CD4-positive, alpha-beta T cell treated with Interleukin-12 subunit alpha and Interleukin-12 subunit beta, for 1 hour (primary cell): ENCODE measurements at regions not wholly inside any gene's neighbourhood (a gene's known extent, or its start where the extent isn't known, plus 50 kb on each side); places are given as distances from the start of the nearest gene placed in this dataset.

Source experiments
- DNase-seq: peaks from one replicate; pipeline ENCODE4 v3.0.0-alpha.2; 2020

DNA sequence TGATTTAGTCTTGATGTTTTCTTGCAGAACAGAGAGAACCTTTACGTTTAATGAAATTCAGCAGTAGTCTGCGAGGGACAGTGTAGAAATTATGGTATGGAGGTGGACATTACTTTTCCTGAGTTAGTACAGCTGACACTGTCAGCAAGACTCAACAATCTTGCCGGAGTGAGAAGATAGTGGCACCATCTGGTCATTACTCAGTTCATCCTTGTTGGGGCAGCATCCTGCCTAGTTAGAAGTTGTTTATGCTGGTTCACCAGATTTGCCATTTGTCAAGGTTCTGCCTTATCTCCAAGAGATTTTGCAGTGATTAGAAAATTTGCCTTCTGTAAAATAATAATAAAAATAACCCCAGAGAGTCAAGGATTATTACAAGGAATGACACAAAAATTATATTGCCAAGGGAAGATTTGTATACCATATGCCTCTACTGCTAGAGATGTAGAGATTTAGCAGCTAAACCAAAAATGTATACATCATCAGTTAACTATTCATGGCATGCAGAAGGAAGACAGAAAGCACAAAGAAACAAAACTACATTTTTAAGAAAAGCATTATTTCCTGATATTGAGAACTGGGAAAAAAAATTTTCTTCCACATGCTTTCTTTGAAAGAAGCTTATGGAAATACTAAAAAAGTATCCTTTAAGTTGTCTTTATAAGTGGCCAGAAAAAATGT is 1967.4 kb downstream of the NCAM2 start:
- DNase-seq = no peak

DNA sequence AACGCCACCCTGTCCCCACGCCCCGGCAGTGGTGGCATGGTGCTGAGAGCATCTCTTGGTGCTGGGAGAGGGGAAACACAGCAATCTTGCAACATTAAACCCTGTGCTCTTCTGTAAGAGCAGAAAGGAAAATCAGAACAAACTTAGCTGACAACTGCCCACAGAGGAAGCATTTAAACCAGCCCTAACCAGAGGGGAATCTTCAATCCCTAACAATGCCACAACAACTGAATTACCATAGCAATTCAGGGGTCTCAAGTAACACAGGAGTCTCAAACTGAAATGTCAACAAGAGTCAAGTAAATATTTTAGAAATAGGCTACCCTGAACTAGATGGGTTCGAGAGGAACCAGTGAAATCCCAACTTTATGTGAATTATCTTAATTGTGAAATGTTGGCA is 1983.6 kb downstream of the NCAM2 start:
- DNase-seq = no peak

DNA sequence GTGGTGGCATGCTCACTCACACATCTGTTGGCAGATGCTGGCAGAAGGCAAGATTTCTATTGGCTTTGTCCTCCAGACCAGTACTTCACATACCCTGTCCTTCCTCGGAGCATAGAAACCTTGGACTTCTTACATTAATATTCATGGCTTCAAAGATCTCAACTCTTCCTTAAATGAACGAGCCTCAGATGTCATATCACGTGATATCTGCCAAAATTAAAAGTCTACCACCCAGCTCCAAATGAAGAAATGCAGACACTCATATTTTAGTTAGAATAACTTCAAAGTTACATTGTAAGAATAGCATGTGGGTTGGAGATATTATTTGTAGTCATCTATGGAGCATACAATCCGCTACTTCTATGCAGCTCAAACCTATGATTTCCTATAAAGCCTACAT is 1994.9 kb downstream of the NCAM2 start:
- no peak for DNase-seq

DNA sequence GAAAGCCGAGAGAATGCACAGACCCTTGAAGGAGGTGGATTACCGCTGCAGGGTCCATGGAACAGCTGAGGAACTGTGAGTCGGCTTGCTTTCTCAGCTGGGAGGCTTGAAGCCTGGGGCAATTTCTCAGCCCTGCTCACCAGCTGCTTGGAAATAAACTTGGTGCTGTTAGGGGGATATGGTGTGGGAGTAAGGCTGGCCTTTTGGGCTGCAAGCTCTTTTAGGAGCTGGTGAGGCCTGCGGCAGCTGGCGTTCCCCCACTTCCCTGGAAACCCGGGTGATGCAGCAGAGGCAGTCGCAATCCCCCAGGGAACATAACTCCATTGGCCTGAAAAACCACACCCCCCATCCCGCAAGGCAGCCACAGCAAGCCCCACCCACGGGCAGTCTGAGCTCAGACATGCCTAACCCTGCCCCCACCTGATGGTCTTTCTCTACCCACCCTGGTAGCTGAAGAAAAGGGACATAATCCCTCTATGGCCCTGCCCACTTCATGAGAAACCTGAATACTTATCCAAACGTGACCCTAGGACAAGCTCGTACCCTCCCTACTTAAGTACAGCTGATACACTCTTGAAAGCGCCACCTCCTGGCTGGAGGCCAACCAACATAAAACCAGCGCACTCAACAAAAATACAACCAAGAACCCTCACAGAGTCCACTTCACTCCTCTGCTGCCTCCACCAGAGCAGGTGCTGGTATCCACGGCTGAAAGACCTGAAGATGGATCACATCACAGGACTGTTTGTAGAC is 1995.8 kb downstream of the NCAM2 start:
- DNase-seq = no peak

DNA sequence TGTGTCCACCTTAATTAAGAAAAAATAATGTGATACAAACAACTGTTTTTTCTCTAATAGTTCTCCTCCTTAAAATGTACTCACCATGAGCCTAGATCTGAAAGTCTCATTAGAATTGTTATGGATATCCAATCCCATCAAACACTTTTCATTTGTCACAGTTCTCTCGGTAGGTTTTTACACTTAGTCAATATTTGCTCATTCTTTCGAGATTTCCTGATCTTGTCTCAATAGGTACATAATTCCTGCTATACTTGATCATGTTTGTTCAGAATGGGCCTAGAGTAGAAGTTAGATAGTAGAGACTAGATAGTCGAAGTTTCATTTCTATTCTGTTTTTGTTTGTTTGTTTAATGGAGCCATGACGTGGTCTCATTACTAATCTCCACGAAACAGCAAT is 2005.7 kb downstream of the NCAM2 start:
- no peak for DNase-seq

DNA sequence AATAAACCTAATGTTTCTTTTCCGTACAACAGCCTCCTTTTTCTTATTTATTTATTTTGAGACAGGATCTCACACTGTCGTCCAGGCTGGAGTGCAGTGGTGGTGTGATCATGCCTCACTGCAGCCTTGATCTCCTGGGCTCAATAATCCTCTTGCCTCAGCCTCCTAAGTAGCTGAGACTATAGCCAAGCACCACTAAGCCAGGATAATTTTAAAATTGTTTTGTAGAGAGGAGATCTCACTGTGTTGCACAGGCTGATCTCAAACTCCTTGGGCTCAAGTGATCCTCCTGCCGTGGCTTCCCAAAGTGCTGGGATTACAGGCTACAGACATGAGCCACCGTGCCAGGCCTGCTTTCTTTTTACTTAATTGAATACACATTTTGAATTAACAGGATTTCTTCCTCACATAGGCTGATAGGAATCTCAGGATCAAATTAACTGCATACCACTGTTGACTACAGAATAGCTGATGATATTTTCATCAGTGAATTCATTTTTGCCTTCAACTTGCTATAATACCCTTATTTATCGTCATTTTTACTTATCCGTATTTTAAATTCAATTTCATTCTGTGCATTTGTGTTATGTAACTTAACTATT is 2010.5 kb downstream of the NCAM2 start:
- no peak for DNase-seq

DNA sequence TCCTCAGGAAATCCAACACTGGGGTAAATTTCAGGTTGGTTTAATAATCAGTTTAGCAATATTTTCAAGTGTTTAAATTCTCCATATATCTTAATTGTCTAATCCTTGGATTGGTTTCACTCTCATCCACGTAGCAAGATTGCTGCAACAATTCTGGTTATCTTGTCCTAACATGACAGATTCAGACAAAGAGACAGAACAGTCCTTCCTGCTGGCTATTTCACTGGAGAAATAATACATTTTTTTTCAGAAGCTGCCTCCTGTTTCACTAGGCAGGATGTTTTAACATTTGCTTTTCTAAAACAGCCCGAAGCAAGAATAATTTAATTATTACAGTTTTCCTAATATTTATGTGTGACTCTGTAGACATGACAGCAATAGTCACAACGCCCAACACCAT is 2011.2 kb downstream of the NCAM2 start:
- DNase-seq = no peak

DNA sequence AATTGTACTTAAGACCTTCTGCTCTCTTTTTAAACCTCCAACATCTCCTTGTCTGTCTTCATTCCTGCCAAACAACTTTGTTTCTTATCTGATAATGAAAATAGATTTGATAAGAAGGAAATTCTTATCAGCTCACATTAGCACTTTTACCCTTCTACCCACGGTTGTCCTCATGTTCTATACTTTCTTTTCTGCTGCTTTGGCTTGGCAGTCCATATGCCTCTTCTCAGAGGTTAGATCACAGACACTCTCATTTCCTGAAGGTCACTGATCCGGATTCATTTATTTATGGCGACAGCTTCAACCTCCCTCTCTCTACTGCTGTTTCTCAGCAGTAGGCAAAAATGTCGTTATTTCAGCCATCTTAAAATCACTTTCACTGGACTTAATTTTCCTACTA is 2015.8 kb downstream of the NCAM2 start:
- no peak for DNase-seq

DNA sequence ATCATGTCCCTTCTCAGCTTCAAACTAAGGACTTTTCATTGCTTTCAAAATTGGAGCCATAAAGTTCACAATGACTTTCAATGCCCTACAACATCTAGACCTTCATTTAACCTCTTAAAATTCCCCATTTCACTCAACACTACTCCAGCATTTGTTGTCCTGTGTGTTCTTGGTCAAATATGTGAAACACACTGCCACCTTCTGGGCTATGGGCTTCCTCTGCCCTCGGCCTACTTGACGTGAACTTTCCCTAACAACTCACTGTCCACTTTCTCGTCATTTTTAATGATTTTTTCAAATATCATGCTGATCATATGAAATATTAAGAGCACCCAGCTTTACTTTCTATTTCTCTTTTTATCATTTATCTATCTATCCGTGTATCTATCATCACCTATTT is 2018.4 kb downstream of the NCAM2 start:
- DNase-seq = no peak

DNA sequence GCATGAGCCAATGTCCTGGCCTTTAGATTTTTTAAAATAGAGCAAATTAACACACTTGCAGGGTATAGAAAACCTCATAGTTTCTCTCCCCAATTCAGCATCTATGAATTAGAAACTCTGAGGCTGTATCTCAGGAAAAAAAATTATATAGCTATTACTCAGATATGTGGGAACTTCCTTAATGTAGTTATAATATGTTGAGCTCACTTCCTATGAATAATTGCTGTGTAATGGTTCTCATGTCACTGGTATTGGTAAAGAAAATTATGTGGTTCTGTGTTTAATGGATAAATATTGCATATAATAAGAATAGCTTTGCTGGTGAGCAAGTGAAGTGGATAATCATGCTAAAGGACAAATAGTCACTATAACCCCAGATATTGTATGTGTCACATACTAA is 2019.8 kb downstream of the NCAM2 start:
- DNase-seq = no peak

DNA sequence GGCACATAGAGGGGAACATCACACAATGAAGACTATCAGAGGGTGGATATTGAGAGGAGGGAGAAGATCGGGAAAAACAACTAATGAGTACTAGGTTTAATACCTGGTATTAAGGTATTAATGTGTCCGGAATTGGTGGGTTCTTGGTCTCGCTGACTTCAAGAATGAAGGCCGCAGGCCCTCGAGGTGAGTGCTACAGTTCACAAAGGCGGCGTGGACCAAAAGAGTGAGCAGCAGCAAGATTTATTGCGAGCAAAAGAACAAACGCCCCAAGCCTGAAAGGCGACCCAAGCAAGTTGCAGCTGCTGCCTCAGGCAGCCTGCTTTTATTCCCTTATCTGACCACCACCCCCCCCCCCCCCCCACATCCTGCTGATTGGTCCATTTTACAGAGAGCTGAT is 2022.8 kb downstream of the NCAM2 start:
- DNase-seq = no peak

DNA sequence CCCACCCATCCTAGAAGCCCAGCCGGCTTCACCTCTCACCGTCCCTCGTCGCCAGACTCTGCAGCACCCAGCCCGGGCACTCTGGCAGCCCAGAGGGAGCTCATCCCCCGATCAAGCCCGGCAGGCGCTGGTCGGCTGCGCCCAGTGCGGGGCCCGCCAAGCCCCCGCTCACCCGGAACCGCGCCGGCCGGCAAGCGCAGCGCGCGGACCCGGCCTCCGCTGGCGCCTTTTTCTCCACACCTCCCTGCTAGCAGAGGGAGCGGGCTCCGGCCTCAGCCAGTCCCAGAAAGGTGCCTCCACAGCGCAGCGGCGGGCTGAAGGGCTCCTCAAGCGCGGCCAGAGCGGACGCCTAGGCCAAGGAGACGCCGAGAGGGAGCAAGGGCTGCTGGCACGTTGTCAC is 2023.3 kb downstream of the NCAM2 start:
- DNase-seq = no peak

DNA sequence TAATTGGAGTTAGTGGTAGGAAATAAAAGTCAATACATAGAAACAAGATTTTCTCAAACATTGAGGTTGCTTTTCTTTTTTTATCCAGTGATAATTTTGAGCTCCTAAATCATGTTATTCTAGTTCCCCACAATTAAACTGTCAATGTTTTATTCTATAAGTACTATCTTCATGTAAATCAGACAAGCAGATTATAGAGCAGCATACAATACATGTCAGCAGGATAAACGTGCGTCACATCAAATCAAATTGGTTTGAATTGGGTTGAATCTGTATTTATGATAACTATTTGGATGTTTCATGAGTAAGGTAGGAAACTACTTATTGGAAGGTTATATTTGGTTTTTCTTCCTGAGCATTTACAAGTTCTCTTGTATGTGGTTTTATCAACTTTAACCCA is 2028.7 kb downstream of the NCAM2 start:
- DNase-seq = no peak

DNA sequence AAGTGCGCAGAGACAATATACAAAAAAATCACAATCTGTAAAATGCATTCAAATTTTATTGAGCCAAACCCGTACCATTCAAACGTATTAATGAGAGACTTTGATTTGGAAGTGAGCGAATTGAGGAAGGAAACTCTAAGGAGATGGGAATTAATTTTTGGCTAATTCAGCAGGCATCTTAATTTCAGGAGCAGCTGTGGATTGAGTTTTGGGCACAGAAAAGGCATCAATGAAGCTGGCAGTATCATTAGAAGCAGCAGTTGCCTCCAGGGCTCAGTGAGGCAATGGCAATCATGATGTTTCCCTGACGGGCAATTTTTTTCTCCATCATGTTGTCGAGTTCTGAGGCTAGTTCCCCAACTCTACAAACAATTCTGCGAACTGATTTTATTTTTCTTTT is 2041.6 kb downstream of the NCAM2 start:
- DNase-seq = no peak

DNA sequence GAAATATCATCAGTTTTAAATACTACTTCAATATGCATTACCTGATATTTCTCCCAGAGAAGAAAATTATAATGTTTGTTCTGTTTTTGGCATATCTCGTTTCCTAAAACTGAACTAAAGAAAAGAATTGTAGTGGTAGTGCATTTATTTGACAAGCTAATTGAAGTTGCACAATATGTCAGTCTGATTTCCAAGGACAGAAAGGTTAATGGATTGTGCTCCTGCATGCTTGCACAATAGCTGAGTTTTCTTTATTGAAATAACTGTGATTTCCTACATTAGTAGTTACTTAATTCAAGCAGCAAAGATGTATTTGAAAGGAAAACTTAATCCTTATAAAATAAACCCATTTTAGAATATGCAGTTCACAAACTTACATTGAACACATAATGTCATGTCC is 2047.7 kb downstream of the NCAM2 start:
- no peak for DNase-seq

DNA sequence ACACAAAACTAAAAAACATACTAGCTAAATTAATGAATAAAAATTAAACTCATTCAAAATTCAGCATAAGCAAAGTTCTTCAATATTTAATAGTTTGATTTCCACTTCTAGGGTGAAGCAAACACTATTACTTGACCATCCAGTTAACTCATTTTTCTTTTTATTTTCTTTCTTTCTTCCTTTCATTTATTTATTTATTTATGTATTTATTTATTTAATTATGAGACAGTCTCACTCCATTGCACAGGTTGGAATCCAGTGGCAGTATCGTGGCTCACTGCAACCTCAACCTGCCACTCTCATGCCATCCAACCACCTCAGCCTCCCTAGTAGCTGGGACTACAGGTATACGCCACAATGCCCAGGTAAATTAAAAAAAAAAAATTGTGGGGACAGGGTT is 2069.5 kb downstream of the NCAM2 start:
- DNase-seq = no peak

DNA sequence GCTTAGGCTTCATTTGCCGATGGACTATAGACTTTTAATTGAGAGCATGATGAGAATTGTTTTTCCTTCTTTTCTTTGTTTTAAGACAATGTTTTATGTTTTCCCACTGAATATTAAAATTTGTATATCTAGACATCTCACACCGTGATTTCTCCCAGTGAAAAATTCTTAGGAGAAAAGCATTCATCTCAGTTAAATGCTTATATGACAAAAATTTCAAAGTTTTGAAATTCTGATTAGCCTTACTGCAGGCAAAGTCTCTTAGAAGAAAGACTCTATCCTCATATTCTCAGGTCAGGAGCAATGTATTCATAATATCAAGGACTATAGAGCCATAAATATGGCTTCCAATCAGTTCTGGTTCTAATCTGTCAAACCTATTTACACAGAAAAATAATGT is 2085.0 kb downstream of the NCAM2 start:
- no peak for DNase-seq

DNA sequence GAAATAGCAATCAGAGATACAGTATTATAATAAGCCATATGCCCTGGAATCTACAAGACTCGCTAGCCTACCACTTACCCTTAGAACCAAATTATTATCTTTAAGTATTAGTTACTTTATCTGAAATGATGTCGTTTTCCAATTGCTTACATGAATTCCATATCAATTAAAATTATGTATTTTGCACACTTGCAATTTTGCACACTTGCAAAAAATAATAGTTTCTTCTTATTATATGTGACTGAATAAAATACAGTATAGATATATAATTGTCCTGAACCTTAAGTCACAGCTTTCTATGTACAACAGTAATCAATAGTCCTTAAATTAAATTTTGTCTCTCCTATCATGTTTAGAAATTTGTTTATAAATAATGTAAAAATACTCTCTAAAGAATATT is 2095.1 kb downstream of the NCAM2 start:
- DNase-seq = no peak

DNA sequence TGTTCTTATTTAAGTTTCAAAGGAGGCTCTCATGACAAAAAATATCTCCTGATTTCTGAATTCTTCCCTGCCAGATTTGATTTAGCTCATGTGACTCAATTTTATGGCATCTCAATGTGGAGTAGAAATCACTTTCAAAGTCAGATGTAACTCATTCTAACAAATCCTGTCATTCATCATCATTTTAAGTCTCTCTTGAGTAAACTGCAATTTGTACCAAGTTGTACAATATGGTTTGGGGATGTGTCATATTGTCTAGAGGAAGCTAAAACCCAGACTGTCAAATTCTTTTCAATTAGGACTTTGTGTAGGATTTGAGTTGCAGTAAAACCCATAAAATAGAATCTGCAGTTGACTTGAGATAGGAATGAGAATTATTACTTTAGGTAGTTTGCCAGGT is 2101.0 kb downstream of the NCAM2 start:
- DNase-seq = no peak

DNA sequence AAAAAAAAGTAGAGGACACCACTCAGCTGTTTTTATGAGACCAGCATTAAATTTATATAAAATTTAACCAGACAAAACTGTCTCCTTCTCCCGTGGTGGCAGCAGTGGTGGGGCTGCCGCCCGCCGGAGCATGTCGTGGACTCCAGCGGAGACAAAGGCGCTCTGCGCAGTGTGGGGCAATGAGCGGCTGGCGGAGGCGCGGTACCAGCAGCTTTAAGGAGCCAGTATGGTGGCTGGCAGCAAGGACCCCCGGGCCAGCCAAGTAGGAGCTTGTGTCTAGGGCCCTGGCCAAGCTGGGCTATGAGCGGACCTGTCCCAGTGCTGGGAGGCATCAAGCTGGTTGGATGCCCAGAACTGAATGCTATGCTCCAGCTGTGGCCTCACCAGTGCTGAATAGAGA is 2102.9 kb downstream of the NCAM2 start:
- DNase-seq = no peak

DNA sequence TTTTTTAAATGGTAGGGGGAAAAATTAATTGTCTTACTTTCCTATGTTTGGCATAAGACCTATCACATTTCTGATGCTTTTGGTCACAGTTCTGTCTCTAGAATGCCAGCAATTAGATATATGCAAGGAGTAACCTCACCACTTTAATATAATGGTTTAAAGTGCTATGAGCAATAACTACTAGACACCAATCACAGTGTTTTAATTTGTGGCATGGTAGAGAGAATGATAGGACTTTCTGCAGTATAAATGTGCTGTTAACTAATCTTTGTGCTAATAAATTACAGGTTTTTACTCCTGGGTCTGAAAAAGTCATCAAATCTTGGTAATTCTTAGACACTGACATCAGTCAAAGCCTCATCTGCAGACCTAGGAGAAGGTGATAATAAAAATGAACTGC is 2110.3 kb downstream of the NCAM2 start:
- DNase-seq = no peak

DNA sequence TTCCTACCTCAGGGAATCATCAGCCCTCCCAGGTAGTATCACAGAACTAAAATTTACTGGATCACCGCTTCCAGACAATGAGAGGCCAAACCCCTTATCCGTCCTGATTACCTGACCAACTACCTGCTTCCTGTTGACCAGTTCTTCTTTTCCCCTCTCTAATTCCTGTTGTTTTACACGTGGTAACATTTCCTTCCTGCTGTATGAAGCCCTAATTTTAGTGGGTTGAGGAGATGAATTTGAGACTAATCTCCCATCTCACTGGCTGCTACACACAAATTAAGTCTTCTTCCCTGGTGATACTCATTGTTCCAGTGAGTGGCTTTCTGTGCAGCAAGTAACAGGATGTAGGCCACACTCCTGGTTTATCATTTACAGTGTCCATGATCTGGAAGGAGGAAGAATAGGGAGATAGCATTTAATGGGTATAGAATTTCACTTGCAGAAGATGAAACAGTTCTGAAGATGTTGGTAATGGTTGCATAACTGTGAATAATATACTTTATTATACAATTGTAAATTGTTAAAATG is 2112.9 kb downstream of the NCAM2 start:
- no peak for DNase-seq

DNA sequence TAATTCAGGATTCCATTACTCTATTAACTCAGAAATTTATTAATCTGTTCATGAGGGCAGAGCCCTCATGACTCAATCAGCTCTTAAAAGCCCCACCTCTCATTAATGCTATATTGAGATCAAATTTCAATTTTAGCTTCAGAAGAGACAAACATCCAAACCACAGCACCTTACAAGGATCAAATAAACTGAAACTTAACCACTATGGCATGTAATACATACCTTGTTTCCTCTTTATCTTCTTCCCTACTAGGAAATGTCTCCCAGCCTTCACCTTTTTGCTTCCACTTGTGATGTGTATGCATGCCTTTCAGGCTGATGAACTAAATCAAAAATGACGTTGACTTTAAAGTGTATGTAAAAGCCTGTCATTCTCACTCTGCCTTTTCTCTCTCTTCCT is 2121.3 kb downstream of the NCAM2 start:
- DNase-seq = no peak

DNA sequence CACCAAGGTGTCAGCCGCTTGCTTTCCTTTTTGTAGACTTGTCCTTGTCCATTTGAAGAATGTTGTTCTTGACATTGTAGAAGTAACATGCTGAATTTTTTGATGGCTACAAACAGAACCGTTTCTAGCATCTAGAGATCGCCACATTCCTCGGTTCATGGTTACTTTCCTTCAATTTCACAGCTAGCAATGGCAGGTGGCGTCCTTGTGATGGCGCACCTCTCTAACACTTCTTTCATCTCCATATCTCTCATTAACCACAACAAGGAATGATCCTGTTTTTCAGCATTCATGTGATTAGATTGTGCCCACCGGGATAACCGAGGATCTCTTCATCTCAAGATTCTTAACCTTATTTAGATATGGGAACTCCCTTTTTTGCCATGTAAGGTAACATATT is 2129.8 kb downstream of the NCAM2 start:
- no peak for DNase-seq
